ENCODE measurements at regions not wholly inside any gene's neighbourhood (a gene's known extent, or its start where the extent isn't known, plus 50 kb on each side); places are given as distances from the start of the nearest gene placed in this dataset.

- no peak overlapping the region for H3K4me3 ChIP-seq (replicated peaks in 1 of 2; ENCODE audit: low read depth in 2 of 2, low read length in 2 of 2)
- TF ChIP-seq CTCF (IDR thresholded peaks at IDR 0.05; ENCODE audit: low read depth, low read length), result no peak
- no peak for DNase-seq (ENCODE audit: low read depth in 2 of 2)
These were observed 82.2 kb upstream of the SATB1 start for GRCh38 chr3:18507333-18507732.

- no peak overlapping the region for H3K4me3 ChIP-seq (replicated peaks in 1 of 2; ENCODE audit: low read depth in 2 of 2, low read length in 2 of 2)
- no peak for TF ChIP-seq CTCF (IDR thresholded peaks at IDR 0.05; ENCODE audit: low read depth, low read length)
- DNase-seq (ENCODE audit: low read depth in 2 of 2), result no peak
These were observed 79.9 kb upstream of the SATB1 start for GRCh38 chr3:18505056-18505455.

- TF ChIP-seq CTCF (IDR thresholded peaks at IDR 0.05; ENCODE audit: low read depth, low read length), result no peak
- no peak overlapping the region for H3K4me3 ChIP-seq (replicated peaks in 1 of 2; ENCODE audit: low read depth in 2 of 2, low read length in 2 of 2)
- no peak for DNase-seq (ENCODE audit: low read depth in 2 of 2)
These were observed 76.7 kb upstream of the SATB1 start for GRCh38 chr3:18501679-18502343.

- TF ChIP-seq CTCF (IDR thresholded peaks at IDR 0.05; ENCODE audit: low read depth, low read length), result no peak
- DNase-seq (ENCODE audit: low read depth in 2 of 2), result no peak
- no peak overlapping the region for H3K4me3 ChIP-seq (replicated peaks in 1 of 2; ENCODE audit: low read depth in 2 of 2, low read length in 2 of 2)
These were observed 75.2 kb upstream of the SATB1 start for GRCh38 chr3:18500322-18500721.

GRCh38 chr3:18499301-18499700 is 74.2 kb upstream of the SATB1 start:
- TF ChIP-seq CTCF (IDR thresholded peaks at IDR 0.05; ENCODE audit: low read depth, low read length), result no peak
- no peak overlapping the region for H3K4me3 ChIP-seq (replicated peaks in 1 of 2; ENCODE audit: low read depth in 2 of 2, low read length in 2 of 2)
- DNase-seq (ENCODE audit: low read depth in 2 of 2), result no peak

GRCh38 chr3:18494251-18494650 is 69.1 kb upstream of the SATB1 start:
- no peak for TF ChIP-seq CTCF (IDR thresholded peaks at IDR 0.05; ENCODE audit: low read depth, low read length)
- no peak for DNase-seq (ENCODE audit: low read depth in 2 of 2)
- no peak overlapping the region for H3K4me3 ChIP-seq (replicated peaks in 1 of 2; ENCODE audit: low read depth in 2 of 2, low read length in 2 of 2)

- TF ChIP-seq CTCF (IDR thresholded peaks at IDR 0.05; ENCODE audit: low read depth, low read length), result no peak
- no peak for DNase-seq (ENCODE audit: low read depth in 2 of 2)
- no peak overlapping the region for H3K4me3 ChIP-seq (replicated peaks in 1 of 2; ENCODE audit: low read depth in 2 of 2, low read length in 2 of 2)
These were observed 64.8 kb upstream of the SATB1 start for GRCh38 chr3:18489939-18490338.
